ENCODE measurements at regions not wholly inside any gene's neighbourhood (a gene's known extent, or its start where the extent isn't known, plus 50 kb on each side); places are given as distances from the start of the nearest gene placed in this dataset.
"Not testable (repeated sequence)": the region's sequence is repeated elsewhere in the genome, so short reads cannot be mapped to it uniquely, and the experiment has no call there.

DNA sequence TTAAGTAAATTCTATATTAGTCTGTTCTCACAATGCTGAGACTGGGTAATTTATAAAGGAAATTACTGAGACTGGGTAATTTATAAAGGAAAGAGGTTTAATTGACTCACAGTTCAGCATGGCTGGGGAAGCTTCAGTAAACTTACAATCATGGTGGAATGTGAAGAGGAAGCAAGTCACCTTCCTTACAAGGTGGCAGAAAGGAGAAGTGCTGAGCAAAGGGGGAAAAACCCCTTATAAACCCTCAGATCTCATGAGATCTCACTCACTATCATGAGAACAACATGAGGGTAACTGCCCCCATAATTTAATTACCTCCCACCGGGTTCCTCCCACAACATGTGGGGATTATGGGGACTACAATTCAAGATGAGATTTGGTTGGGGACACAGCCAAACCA is 422.4 kb downstream of the TNS1 start:
- not testable (repeated sequence) for DNase-seq (ENCODE audit: low spot score); H3K9me3 Mint-ChIP-seq; H3K27ac Mint-ChIP-seq; H3K4me1 Mint-ChIP-seq (ENCODE audit: low read depth); H3K36me3 Mint-ChIP-seq (ENCODE audit: low read depth); H3K27me3 Mint-ChIP-seq (ENCODE audit: low read depth); H3K4me3 Mint-ChIP-seq

DNA sequence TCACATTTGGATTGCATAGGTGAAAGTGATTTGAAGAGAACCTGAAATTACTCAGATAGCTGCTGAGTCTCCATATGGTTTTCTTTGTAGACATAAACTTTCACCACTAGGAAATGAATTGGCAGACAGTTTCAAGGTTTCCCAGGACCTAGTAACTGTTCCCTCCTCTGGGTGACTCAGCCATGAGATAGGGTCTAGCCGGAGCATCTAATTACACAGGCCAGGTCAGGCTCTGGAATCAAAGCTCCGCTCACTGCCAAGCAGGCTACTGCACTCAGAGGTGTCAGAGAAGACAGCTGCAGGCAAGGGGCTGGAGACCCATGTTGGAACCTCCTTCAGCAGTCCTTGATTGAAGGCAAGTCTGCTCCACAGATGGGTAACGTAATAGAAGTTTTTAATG is 429.2 kb downstream of the TNS1 start:
- Mint-ChIP-seq H3K9me3 (no peaks in the 10 kb centered on the region), H3K4me1 (ENCODE audit: low read depth) (no peaks in the 10 kb centered on the region), H3K4me3 (no peak overlapping the region), H3K27ac (no peak overlapping the region), H3K36me3 (ENCODE audit: low read depth) (no peaks in the 10 kb centered on the region), H3K27me3 (ENCODE audit: low read depth) (no peaks in the 10 kb centered on the region)
- no peak for DNase-seq (ENCODE audit: low spot score)

- Mint-ChIP-seq H3K27ac (no peak overlapping the region), H3K4me1 (ENCODE audit: low read depth) (no peaks in the 10 kb centered on the region), H3K27me3 (ENCODE audit: low read depth) (no peaks in the 10 kb centered on the region), H3K4me3 (no peak overlapping the region), H3K36me3 (ENCODE audit: low read depth) (no peaks in the 10 kb centered on the region), H3K9me3 (no peaks in the 10 kb centered on the region)
- no peak for DNase-seq (ENCODE audit: low spot score)
Observed at GRCh38 chr2:217570394-217570793, 432.4 kb downstream of the TNS1 start.

DNA sequence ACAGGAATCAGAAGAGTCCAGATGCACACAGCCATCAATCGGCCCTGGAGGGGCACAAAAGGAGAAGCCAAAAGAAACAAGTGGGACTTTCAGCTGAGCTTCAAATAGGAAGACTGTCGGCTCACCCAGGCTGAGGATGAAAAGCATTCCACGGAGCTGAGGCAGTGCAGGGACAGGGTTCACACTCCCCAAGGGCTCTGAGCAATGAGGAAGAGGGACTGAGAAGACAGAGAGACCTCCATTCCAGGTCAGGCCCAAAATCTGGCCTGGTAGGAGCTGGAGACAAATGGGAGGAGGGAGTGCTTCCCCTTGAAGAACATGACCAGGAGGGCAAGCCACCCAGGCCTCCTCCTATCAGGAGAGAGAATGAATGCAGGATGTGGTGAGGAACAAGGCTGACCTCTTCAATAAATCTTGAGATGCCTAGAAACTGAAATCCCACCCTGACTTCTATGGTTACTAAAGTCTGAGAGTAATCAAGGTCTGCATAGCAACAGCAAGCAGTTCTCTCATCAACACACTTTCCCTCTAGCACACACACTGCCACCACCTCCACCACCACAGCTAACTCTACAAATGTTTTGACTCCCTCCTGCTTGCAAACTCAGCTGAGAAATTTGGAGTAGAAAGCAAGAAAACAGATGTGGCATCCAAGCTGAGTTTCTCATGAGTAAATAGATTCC is 434.4 kb downstream of the TNS1 start:
- no peaks in the 10 kb centered on the region for H3K36me3 Mint-ChIP-seq (ENCODE audit: low read depth)
- no peaks in the 10 kb centered on the region for H3K9me3 Mint-ChIP-seq
- H3K27me3 Mint-ChIP-seq (ENCODE audit: low read depth), result no peaks in the 10 kb centered on the region
- no peak for DNase-seq (ENCODE audit: low spot score)
- no peak overlapping the region for H3K27ac Mint-ChIP-seq
- no peaks in the 10 kb centered on the region for H3K4me1 Mint-ChIP-seq (ENCODE audit: low read depth)
- H3K4me3 Mint-ChIP-seq, result no peak overlapping the region

GRCh38 chr2:217563565-217563964 is 439.2 kb downstream of the TNS1 start:
- Mint-ChIP-seq H3K27ac (no peak overlapping the region), H3K36me3 (ENCODE audit: low read depth) (no peaks in the 10 kb centered on the region), H3K9me3 (peaks cover 12% of the 10 kb centered on the region), H3K4me3 (no peak overlapping the region), H3K4me1 (ENCODE audit: low read depth) (no peaks in the 10 kb centered on the region), H3K27me3 (ENCODE audit: low read depth) (no peaks in the 10 kb centered on the region)
- DNase-seq (ENCODE audit: low spot score), result no peak

DNA sequence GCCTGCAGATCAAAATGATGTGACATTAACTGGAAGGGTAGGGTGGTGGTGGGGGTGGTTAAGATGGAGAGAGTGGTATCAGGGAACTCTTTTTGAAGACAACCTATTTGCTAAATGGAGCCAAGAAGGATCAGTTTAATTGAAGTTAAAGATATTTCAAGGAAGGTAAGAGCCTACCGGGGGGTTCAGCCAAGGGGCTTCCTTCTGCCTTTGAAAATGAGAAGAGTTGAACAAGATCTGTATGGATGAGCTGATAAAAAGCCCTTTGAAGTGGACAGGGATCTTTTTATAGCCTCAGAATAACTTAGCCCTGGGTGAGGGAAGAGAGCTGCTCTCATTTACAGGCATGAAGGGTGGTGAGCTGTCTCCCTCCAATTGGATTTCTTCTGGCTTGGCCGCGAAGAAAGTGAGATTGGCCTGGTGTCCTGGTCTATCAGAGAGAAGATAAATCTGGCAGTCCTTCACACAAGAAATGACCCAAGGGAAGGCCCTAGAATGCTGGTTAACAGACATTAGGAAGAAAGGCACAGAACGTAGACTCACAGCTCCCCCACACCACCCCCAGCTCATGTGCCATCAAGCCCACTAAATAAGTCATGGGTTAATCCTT is 439.8 kb downstream of the TNS1 start:
- H3K27ac Mint-ChIP-seq, result no peak overlapping the region
- no peaks in the 10 kb centered on the region for H3K36me3 Mint-ChIP-seq (ENCODE audit: low read depth)
- no peak for DNase-seq (ENCODE audit: low spot score)
- peaks cover 12% of the 10 kb centered on the region for H3K9me3 Mint-ChIP-seq
- no peaks in the 10 kb centered on the region for H3K4me1 Mint-ChIP-seq (ENCODE audit: low read depth)
- no peaks in the 10 kb centered on the region for H3K27me3 Mint-ChIP-seq (ENCODE audit: low read depth)
- no peak overlapping the region for H3K4me3 Mint-ChIP-seq

DNA sequence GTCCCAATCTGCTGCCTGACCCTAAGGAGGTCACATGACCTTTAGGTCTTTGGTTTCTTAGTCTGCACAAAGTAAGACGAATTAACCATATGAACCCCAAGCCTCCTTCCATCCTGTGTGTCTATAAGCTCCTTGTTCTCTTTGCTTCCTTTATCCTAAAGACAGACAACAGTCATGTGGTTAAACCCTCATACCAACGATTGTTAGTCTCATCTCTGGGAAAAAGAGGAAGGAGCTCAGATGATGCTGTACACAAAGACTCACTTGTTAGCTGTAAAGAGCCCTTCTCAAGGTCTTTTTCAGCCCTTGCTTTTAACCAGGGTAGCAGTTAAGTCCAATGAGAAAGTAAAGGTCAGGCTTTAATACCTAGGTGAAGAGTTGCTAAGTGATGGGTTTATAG is 443.7 kb downstream of the TNS1 start:
- Mint-ChIP-seq H3K4me1 (ENCODE audit: low read depth) (no peaks in the 10 kb centered on the region), H3K36me3 (ENCODE audit: low read depth) (no peaks in the 10 kb centered on the region), H3K27ac (no peak overlapping the region), H3K4me3 (no peak overlapping the region), H3K27me3 (ENCODE audit: low read depth) (no peaks in the 10 kb centered on the region), H3K9me3 (peaks cover 12% of the 10 kb centered on the region)
- DNase-seq (ENCODE audit: low spot score), result no peak

- H3K4me3 Mint-ChIP-seq, result no peak overlapping the region
- H3K36me3 Mint-ChIP-seq (ENCODE audit: low read depth), result no peaks in the 10 kb centered on the region
- H3K4me1 Mint-ChIP-seq (ENCODE audit: low read depth), result no peaks in the 10 kb centered on the region
- no peak overlapping the region for H3K27ac Mint-ChIP-seq
- DNase-seq (ENCODE audit: low spot score), result no peak
- no peaks in the 10 kb centered on the region for H3K27me3 Mint-ChIP-seq (ENCODE audit: low read depth)
- no peaks in the 10 kb centered on the region for H3K9me3 Mint-ChIP-seq
Observed at GRCh38 chr2:217555081-217555876, 447.5 kb downstream of the TNS1 start.

DNA sequence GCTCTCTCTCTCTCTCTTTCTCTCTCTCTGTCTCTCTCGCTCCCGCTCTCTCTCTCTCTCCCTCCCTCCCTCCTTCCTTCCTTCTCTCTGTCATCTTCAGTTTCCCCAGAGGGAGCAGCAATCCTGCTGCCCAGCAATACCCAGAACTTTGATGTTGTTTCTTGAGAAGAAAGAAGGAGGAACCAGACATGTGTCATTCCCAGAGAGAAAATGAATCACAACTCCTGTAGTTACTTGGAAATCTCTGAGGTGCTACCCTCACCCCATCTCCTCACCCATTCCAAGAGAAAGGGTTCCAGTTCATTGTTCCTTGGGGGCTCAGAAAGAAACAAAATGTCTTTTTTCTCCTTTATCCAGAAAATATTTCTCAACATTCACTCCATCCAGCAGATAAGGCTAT is 449.1 kb downstream of the TNS1 start:
- Mint-ChIP-seq H3K9me3 (no peaks in the 10 kb centered on the region), H3K27me3 (ENCODE audit: low read depth) (no peaks in the 10 kb centered on the region), H3K36me3 (ENCODE audit: low read depth) (no peaks in the 10 kb centered on the region), H3K27ac (no peak overlapping the region), H3K4me3 (no peak overlapping the region), H3K4me1 (ENCODE audit: low read depth) (no peaks in the 10 kb centered on the region)
- DNase-seq (ENCODE audit: low spot score), result no peak

GRCh38 chr2:217553202-217553601 is 449.6 kb downstream of the TNS1 start:
- H3K9me3 Mint-ChIP-seq, result no peaks in the 10 kb centered on the region
- no peak overlapping the region for H3K27ac Mint-ChIP-seq
- no peaks in the 10 kb centered on the region for H3K36me3 Mint-ChIP-seq (ENCODE audit: low read depth)
- no peak overlapping the region for H3K4me3 Mint-ChIP-seq
- DNase-seq (ENCODE audit: low spot score), result no peak
- no peaks in the 10 kb centered on the region for H3K27me3 Mint-ChIP-seq (ENCODE audit: low read depth)
- H3K4me1 Mint-ChIP-seq (ENCODE audit: low read depth), result no peaks in the 10 kb centered on the region

- DNase-seq (ENCODE audit: low spot score), result no peak
- Mint-ChIP-seq H3K9me3 (no peaks in the 10 kb centered on the region), H3K27ac (no peak overlapping the region), H3K36me3 (ENCODE audit: low read depth) (no peaks in the 10 kb centered on the region), H3K27me3 (ENCODE audit: low read depth) (peaks cover under 1% of the 10 kb centered on the region), H3K4me1 (ENCODE audit: low read depth) (no peaks in the 10 kb centered on the region), H3K4me3 (no peak overlapping the region)
Observed at GRCh38 chr2:217552081-217552480, 450.7 kb downstream of the TNS1 start.

- H3K36me3 Mint-ChIP-seq (ENCODE audit: low read depth), result no peaks in the 10 kb centered on the region
- H3K4me1 Mint-ChIP-seq (ENCODE audit: low read depth), result no peaks in the 10 kb centered on the region
- H3K27ac Mint-ChIP-seq, result no peak overlapping the region
- H3K9me3 Mint-ChIP-seq, result no peaks in the 10 kb centered on the region
- H3K4me3 Mint-ChIP-seq, result no peak overlapping the region
- no peak for DNase-seq (ENCODE audit: low spot score)
- H3K27me3 Mint-ChIP-seq (ENCODE audit: low read depth), result peaks cover 5% of the 10 kb centered on the region
Observed at GRCh38 chr2:217551252-217551899, 451.4 kb downstream of the TNS1 start.

DNA sequence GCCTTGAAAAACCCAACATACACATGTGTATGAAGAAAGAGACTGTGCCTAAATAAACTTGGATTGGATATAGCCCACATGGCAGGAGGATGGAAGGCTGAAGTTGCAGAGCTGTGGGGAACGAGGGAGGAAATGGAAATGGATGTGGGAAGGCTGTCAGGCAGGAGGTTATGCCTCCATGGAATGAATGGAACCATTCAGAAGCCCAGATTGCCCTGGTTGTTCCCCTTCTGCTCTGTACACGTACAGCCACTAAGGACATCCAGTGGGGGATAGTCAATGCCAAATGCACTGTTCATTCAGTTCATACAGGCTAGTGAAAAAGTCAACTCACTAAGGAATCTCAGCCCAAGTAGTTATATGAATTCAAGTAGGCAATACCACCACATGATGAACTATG is 463.7 kb downstream of the TNS1 start:
- Mint-ChIP-seq H3K4me1 (ENCODE audit: low read depth) (no peaks in the 10 kb centered on the region), H3K4me3 (no peak overlapping the region), H3K27ac (no peak overlapping the region), H3K27me3 (ENCODE audit: low read depth) (peaks cover 4% of the 10 kb centered on the region), H3K36me3 (ENCODE audit: low read depth) (no peaks in the 10 kb centered on the region), H3K9me3 (no peaks in the 10 kb centered on the region)
- no peak for DNase-seq (ENCODE audit: low spot score)

DNA sequence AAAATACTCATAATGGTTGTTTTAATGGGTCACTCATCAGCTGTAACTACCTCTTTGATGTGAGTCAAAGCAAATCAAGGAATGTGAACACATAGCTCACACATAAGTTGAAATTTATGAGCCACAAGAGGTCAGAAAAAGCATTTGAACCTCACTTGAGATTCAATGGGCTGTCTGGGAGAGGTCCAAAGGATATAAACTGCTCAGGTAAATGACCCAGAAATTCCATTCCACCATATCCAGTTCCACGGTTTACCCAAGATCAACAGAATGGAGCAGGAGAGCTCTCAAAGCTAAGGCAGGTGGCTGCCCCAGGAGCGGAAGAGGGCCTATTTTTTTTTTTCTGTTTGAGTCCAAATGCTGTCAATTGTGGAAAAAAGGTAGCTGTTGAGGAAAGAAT is 464.1 kb downstream of the TNS1 start:
- H3K27me3 Mint-ChIP-seq (ENCODE audit: low read depth), result peaks cover 4% of the 10 kb centered on the region
- no peaks in the 10 kb centered on the region for H3K36me3 Mint-ChIP-seq (ENCODE audit: low read depth)
- no peaks in the 10 kb centered on the region for H3K9me3 Mint-ChIP-seq
- H3K4me3 Mint-ChIP-seq, result no peak overlapping the region
- H3K4me1 Mint-ChIP-seq (ENCODE audit: low read depth), result no peaks in the 10 kb centered on the region
- no peak overlapping the region for H3K27ac Mint-ChIP-seq
- DNase-seq (ENCODE audit: low spot score), result no peak
